OCI-LY1 (cell line): ENCODE measurements at regions not wholly inside any gene's neighbourhood (a gene's known extent, or its start where the extent isn't known, plus 50 kb on each side); places are given as distances from the start of the nearest gene placed in this dataset.

Experiments used
- H2AFZ ChIP-seq: fragments of 200-600 bp; sonication (generic), shearing (Covaris generic); 2 replicates; pipeline ENCODE4 v1.6.0; 2014; ENCODE audit warnings: antibody characterized with exemption, mild to moderate bottlenecking, low read length
- H3F3A ChIP-seq: fragments of 200-600 bp; sonication (generic), shearing (Covaris generic); 2 replicates; pipeline ENCODE4 v1.6.0; 2014; ENCODE audit warnings: mild to moderate bottlenecking, antibody characterized with exemption, low read length, moderate library complexity; ENCODE audit not compliant: insufficient read depth
- H3K27ac ChIP-seq: fragments of 200-600 bp; sonication (generic); 2 replicates; pipeline ENCODE4 v1.5.1; 2014; ENCODE audit warnings: low read length, mixed run types, mild to moderate bottlenecking, low read depth; ENCODE audit not compliant: poor library complexity, severe bottlenecking
- H3K27me3 ChIP-seq: fragments of 200-600 bp; sonication (generic); 2 replicates; pipeline ENCODE4 v1.6.0; 2014; ENCODE audit warnings: antibody characterized with exemption, mild to moderate bottlenecking, low read length, moderate library complexity; ENCODE audit not compliant: insufficient read depth
- H3K36me3 ChIP-seq: fragments of 200-600 bp; sonication (generic); 2 replicates; pipeline ENCODE4 v1.6.1; 2014; ENCODE audit warnings: mild to moderate bottlenecking, antibody characterized with exemption, low read length, moderate library complexity, mixed read lengths; ENCODE audit not compliant: insufficient read depth
- H3K4me1 ChIP-seq: fragments of 200-600 bp; sonication (generic); 2 replicates; pipeline ENCODE4 v1.5.1; 2014; ENCODE audit warnings: mild to moderate bottlenecking, low read length, moderate library complexity; ENCODE audit not compliant: insufficient read depth, severe bottlenecking
- H3K4me2 ChIP-seq: fragments of 200-600 bp; sonication (generic), shearing (Covaris generic); 2 replicates; pipeline ENCODE4 v1.6.1; 2014; ENCODE audit warnings: low read length
- H3K4me3 ChIP-seq: fragments of 200-600 bp; sonication (generic); 2 replicates; pipeline ENCODE4 v1.5.1; 2014; ENCODE audit warnings: low read length, low read depth, mild to moderate bottlenecking, mixed read lengths; ENCODE audit not compliant: poor library complexity, severe bottlenecking
- H3K79me2 ChIP-seq: fragments of 200-600 bp; shearing (Covaris generic); 2 replicates; pipeline ENCODE4 v1.6.1; 2016; ENCODE audit warnings: mixed run types, low read length, mixed read lengths; ENCODE audit not compliant: insufficient read depth
- H3K9ac ChIP-seq: fragments of 200-600 bp; sonication (generic), shearing (Covaris generic); 2 replicates; pipeline ENCODE4 v1.6.1; 2014; ENCODE audit warnings: mild to moderate bottlenecking, low read length, mixed read lengths
- H3K9me2 ChIP-seq: fragments of 200-600 bp; sonication (generic), shearing (Covaris generic); 2 replicates; pipeline ENCODE4 v1.6.1; 2014; ENCODE audit warnings: low read depth, mild to moderate bottlenecking, low read length, mixed read lengths
- H3K9me3 ChIP-seq: fragments of 200-600 bp; shearing (Covaris generic); 2 replicates; pipeline ENCODE4 v1.6.1; 2014; ENCODE audit warnings: low read length, mixed read lengths
- H4K20me1 ChIP-seq: fragments of 200-600 bp; sonication (generic), shearing (Covaris generic); 2 replicates; pipeline ENCODE4 v1.6.0; 2016; ENCODE audit warnings: mild to moderate bottlenecking, low read length; ENCODE audit not compliant: insufficient read depth
- EZH2 ChIP-seq: fragments of 200-600 bp; sonication (generic), shearing (Covaris generic); IDR thresholded peaks from 2 replicates; pipeline ENCODE4 v1.8.0; 2017; ENCODE audit warnings: borderline replicate concordance, mixed run types, mild to moderate bottlenecking, antibody characterized with exemption, low read length, moderate library complexity, mixed read lengths
- TF ChIP-seq, protein P1 (sequence below): fragments of 200-600 bp; sonication (generic), shearing (Covaris generic); IDR thresholded peaks from 2 replicates; pipeline ENCODE4 v1.5.1; 2017; ENCODE audit warnings: mild to moderate bottlenecking, antibody characterized with exemption, low read length, moderate library complexity, mixed read lengths

DNA sequence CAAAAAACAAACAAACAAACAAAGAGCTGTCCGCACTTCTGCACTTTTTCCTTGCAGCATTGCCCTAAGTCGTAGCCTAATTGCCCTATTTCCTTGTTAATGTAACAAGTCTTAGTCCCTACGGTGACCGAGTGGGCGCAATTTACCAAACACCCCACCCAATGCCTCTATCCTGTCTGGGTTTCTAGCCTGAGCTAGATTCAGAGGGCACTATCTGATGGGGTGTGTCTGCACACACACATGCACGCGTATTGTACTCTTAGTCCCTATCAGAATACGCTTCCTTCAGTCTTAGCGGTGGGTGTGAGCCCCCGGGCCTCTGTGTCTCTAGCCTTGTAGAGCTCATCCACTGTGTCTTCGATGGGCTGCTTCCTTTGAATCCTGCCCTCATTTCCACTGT lies 125.9 kb upstream of the DLG1 start:
- H4K20me1 ChIP-seq: no peaks in the 10 kb centered on the region
- H3K4me3 ChIP-seq: no peak overlapping the region
- no peaks in the 10 kb centered on the region for H3K4me1 ChIP-seq
- H3K79me2 ChIP-seq: no peaks in the 10 kb centered on the region
- H3K27ac ChIP-seq: no peak overlapping the region
- no peak overlapping the region for H3K4me2 ChIP-seq
- TF ChIP-seq, protein P1, sequence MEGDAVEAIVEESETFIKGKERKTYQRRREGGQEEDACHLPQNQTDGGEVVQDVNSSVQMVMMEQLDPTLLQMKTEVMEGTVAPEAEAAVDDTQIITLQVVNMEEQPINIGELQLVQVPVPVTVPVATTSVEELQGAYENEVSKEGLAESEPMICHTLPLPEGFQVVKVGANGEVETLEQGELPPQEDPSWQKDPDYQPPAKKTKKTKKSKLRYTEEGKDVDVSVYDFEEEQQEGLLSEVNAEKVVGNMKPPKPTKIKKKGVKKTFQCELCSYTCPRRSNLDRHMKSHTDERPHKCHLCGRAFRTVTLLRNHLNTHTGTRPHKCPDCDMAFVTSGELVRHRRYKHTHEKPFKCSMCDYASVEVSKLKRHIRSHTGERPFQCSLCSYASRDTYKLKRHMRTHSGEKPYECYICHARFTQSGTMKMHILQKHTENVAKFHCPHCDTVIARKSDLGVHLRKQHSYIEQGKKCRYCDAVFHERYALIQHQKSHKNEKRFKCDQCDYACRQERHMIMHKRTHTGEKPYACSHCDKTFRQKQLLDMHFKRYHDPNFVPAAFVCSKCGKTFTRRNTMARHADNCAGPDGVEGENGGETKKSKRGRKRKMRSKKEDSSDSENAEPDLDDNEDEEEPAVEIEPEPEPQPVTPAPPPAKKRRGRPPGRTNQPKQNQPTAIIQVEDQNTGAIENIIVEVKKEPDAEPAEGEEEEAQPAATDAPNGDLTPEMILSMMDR: no peak
- no peak for TF ChIP-seq EZH2
- H3K9ac ChIP-seq: no peak overlapping the region
- no peaks in the 10 kb centered on the region for H3K9me2 ChIP-seq
- H3K36me3 ChIP-seq: no peaks in the 10 kb centered on the region
- H2AFZ ChIP-seq: no peak overlapping the region
- no peaks in the 10 kb centered on the region for H3K9me3 ChIP-seq
- H3F3A ChIP-seq: no peaks in the 10 kb centered on the region
- no peaks in the 10 kb centered on the region for H3K27me3 ChIP-seq

- Histone ChIP-seq H2AFZ (no peak overlapping the region), H4K20me1 (no peaks in the 10 kb centered on the region), H3K4me3 (no peak overlapping the region), H3K79me2 (no peaks in the 10 kb centered on the region), H3K9me3 (no peaks in the 10 kb centered on the region), H3K4me1 (no peaks in the 10 kb centered on the region), H3F3A (no peaks in the 10 kb centered on the region), H3K27ac (no peak overlapping the region), H3K9ac (no peak overlapping the region), H3K27me3 (no peaks in the 10 kb centered on the region), H3K36me3 (no peaks in the 10 kb centered on the region), H3K9me2 (no peaks in the 10 kb centered on the region), H3K4me2 (no peak overlapping the region)
- TF ChIP-seq, protein P1: no peak
- TF ChIP-seq EZH2: no peak
Observed at GRCh38 chr3:197423376-197423775, 125.0 kb upstream of the DLG1 start.

DNA sequence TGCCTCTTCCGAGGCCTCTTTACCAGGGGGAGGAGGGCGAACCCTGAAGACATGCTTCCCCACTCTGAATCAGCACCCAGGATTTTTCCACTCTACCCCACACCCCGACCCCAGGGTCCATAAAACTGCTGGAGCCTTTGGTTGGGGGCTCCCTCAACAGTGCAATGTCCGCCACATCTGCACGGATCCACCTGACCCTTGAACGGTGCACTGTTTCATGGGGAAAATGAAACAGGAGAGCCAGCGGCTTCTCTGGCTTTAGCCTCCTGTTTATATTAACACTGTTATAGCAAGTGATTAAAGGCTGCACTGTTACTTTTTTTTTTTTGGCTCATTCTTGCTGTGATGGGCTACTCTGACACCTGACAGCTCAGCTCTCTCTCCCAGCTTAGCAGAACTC lies 124.1 kb upstream of the DLG1 start:
- Histone ChIP-seq H3K4me3 (no peak overlapping the region), H3K27me3 (no peaks in the 10 kb centered on the region), H3K36me3 (no peaks in the 10 kb centered on the region), H3K4me1 (no peaks in the 10 kb centered on the region), H3K4me2 (no peak overlapping the region), H3K9ac (no peak overlapping the region), H2AFZ (no peak overlapping the region), H4K20me1 (no peaks in the 10 kb centered on the region), H3K9me3 (no peaks in the 10 kb centered on the region), H3K79me2 (no peaks in the 10 kb centered on the region), H3K9me2 (no peaks in the 10 kb centered on the region), H3F3A (no peaks in the 10 kb centered on the region), H3K27ac (no peak overlapping the region)
- no peak for TF ChIP-seq EZH2
- TF ChIP-seq, protein P1: no peak
